DMS 273 treated with DMSO at 0.1 percent for 48 hours (cell line): ENCODE measurements at regions not wholly inside any gene's neighbourhood (a gene's known extent, or its start where the extent isn't known, plus 50 kb on each side); places are given as distances from the start of the nearest gene placed in this dataset.
A peak's percentile ranks its signal among the peaks of the same experiment; 100 is the strongest.
"Not testable (repeated sequence)": the region's sequence is repeated elsewhere in the genome, so short reads cannot be mapped to it uniquely, and the experiment has no call there.

Experiments
- DNase-seq: peaks from one replicate; lab custom pipeline; 2025; lab: John Stamatoyannopoulos, UW

- DNase-seq, result no peak
Measured at GRCh38 chr12:82300611-82301010, 57.6 kb downstream of the CCDC59 start.

- no peak for DNase-seq
Measured at GRCh38 chr12:82299319-82300025, 58.7 kb downstream of the CCDC59 start.

- DNase-seq, result no peak
Measured at GRCh38 chr12:82290415-82290814, 67.8 kb downstream of the CCDC59 start.

GRCh38 chr12:82281335-82281734 lies 76.9 kb downstream of the CCDC59 start:
- DNase-seq, result not testable (repeated sequence)

- DNase-seq, result no peak
Measured at GRCh38 chr12:82279536-82280058, 78.6 kb downstream of the CCDC59 start.

GRCh38 chr12:82277582-82277981 lies 80.6 kb downstream of the CCDC59 start:
- no peak for DNase-seq

GRCh38 chr12:82242729-82243128 lies 115.5 kb downstream of the CCDC59 start:
- no peak for DNase-seq

- no peak for DNase-seq
Measured at GRCh38 chr12:82225871-82226270, 132.3 kb downstream of the CCDC59 start.

GRCh38 chr12:82223426-82223825 lies 134.8 kb downstream of the CCDC59 start:
- no peak for DNase-seq

GRCh38 chr12:82216475-82216874 lies 141.7 kb downstream of the CCDC59 start:
- DNase-seq, result no peak

GRCh38 chr12:82213761-82214160 lies 144.4 kb downstream of the CCDC59 start:
- DNase-seq, result no peak

- DNase-seq, result no peak
Measured at GRCh38 chr12:82210882-82211281, 147.3 kb downstream of the CCDC59 start.

- DNase-seq, result no peak
Measured at GRCh38 chr12:82209533-82209932, 148.7 kb downstream of the CCDC59 start.

- no peak for DNase-seq
Measured at GRCh38 chr12:82207556-82207955, 150.6 kb downstream of the CCDC59 start.

GRCh38 chr12:82203086-82203485 lies 155.1 kb downstream of the CCDC59 start:
- no peak for DNase-seq

- DNase-seq, result no peak
Measured at GRCh38 chr12:82187595-82187994, 170.6 kb downstream of the CCDC59 start.

GRCh38 chr12:82187011-82187410 lies 171.2 kb downstream of the CCDC59 start:
- DNase-seq, result no peak

GRCh38 chr12:82186282-82186681 lies 171.9 kb downstream of the CCDC59 start:
- no peak for DNase-seq

GRCh38 chr12:82184844-82185243 lies 173.3 kb downstream of the CCDC59 start:
- DNase-seq, result no peak

- peak; percentile 7 for DNase-seq
Measured at GRCh38 chr12:82182601-82183190, 175.5 kb downstream of the CCDC59 start.

GRCh38 chr12:82176761-82177490 lies 181.3 kb downstream of the CCDC59 start:
- DNase-seq, result no peak

- no peak for DNase-seq
Measured at GRCh38 chr12:82176026-82176425, 182.2 kb downstream of the CCDC59 start.

- peak; percentile 68 for DNase-seq
Measured at GRCh38 chr12:82174936-82175335, 183.3 kb downstream of the CCDC59 start.
